ENCODE measurements at regions not wholly inside any gene's neighbourhood (a gene's known extent, or its start where the extent isn't known, plus 50 kb on each side); places are given as distances from the start of the nearest gene placed in this dataset.

DNA sequence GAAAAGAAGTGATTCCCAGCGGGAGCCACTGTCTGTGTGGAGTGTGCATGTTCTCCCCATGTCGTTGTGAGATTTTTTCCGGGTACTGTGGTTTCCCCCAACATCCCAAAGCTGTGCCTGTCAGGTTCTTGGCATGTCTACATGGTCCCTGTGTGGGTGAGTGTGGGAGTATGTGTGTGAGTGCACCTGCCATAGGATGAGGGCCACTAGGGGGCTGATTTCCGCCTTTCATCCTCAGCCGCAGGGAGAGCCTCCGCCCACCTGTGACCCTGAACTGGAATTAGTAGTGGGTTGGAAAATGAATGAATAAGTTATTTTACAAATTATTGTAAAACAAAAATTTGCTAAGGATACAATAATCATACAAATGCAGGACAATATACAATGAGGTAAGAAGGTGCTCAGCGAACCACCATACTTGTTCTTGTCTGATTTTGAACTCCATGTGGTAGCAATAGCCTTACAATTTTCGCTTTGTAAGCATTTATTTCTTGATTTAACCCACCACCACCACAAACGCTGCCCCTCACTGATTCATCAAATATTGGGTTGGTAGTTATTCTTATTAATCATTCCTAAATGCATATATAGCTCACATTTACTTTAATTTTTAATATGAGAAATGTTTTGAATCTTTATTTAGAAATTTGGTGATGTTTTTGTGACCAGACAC lies 641.2 kb upstream of the VSTM2A start:
- no peak for TF ChIP-seq POLR2A (IDR thresholded peaks at IDR 0.05)
- TF ChIP-seq, protein P1, sequence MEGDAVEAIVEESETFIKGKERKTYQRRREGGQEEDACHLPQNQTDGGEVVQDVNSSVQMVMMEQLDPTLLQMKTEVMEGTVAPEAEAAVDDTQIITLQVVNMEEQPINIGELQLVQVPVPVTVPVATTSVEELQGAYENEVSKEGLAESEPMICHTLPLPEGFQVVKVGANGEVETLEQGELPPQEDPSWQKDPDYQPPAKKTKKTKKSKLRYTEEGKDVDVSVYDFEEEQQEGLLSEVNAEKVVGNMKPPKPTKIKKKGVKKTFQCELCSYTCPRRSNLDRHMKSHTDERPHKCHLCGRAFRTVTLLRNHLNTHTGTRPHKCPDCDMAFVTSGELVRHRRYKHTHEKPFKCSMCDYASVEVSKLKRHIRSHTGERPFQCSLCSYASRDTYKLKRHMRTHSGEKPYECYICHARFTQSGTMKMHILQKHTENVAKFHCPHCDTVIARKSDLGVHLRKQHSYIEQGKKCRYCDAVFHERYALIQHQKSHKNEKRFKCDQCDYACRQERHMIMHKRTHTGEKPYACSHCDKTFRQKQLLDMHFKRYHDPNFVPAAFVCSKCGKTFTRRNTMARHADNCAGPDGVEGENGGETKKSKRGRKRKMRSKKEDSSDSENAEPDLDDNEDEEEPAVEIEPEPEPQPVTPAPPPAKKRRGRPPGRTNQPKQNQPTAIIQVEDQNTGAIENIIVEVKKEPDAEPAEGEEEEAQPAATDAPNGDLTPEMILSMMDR (IDR thresholded peaks at IDR 0.05) = no peak
